ENCODE measurements at regions not wholly inside any gene's neighbourhood (a gene's known extent, or its start where the extent isn't known, plus 50 kb on each side); places are given as distances from the start of the nearest gene placed in this dataset.

DNA sequence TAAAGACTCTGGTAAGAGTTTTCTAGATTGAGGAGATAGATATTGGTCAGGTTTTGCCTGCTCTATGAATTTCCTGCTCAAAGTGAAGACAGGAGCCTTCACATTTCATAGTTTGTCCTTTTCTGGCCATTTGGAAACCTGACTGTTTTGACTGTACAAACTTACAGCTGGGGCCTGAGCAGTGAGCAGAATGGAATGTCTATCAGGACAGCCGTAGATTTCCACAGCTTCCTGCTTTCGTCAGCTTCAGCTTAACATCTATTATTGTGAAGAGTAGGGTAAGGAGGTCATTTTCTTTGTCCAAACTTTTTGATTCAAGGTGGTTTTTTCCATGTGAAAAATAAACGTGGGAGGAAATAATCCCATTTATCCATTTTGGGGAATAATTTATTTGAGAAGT, 124.3 kb upstream of the DIPK2B start:
- DNase-seq: no peak

DNA sequence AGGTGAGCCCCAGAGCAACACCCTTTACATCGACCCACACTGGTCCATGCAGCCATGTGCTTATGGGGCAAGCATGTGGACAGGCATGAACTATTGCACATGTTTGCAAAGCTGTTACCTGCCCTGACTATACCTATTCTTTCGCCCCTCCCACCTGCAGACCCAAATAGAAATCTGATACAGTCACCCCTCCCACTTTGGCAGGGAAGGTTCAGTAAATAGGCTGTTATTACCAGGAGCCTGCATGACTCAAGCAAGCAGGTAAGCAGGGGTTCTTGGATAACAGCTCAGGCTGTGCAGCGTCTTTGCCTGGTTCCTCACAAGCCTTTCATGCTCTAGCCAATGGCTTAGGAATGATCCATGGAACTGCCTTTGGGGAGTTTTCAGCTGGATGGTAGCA, 122.7 kb upstream of the DIPK2B start:
- peak in 1 of 58 donors; percentile 0 for DNase-seq

DNA sequence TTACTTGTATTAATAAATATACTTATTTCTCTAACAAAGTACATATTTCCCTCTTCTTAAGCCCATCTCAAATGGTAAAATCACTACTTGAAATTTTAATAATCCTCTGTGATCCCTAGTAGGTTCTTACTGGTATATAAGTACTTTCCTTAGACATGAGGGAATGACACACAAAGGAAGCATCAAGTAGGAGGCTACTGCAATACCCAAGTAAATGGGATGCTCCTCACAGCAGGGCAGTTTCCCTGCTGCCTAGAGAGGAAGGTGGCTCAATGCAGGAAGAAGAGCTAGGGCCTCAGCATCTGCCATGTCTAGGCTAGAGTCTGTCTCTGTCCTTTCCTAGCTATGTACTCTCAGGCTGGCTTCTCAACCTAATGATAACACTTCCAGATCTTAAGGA, 122.1 kb upstream of the DIPK2B start:
- peak in 1 of 58 donors; percentile 0 for DNase-seq

DNA sequence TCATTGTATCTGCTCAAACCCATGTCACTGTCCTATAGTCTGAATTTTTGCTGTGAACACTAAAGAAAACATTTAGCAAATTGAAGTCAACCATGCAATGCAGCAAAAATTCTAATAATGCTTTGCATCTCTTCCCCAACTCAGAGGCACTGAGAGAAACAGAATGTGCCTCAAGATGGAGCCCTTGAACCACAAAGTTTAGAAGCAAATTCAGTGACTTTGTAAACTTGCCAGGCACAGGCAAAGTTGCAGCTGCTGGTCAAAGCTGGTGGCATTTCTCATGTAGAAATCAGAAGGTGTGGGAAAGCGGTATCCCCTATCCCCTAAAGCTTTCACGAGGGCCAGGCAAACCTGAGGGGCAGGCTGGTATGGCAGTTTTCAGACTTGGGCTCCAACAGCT, 121.7 kb upstream of the DIPK2B start:
- DNase-seq: peak in 33 of 58 donors; percentile 0 to 33 (median 2)

DNA sequence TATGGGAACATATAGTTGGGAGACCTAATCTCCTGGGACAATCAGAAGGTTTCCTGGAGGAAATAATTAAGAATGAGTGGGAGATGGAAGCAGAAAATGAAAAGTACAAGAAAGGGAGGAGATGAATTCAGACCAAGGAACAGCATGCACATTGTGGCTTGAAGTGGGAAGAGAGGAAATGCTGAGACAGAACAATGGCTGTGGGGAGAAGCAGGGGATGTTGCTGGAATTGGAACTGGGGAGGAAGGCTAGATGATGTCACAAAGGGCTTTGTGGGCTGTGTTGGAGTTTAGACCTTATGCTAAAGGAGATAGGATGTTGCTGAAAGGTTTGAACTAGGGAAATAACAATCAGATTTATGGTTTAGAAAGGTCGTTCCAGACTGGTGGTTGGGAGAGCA, 119.5 kb upstream of the DIPK2B start:
- no peak for DNase-seq

DNA sequence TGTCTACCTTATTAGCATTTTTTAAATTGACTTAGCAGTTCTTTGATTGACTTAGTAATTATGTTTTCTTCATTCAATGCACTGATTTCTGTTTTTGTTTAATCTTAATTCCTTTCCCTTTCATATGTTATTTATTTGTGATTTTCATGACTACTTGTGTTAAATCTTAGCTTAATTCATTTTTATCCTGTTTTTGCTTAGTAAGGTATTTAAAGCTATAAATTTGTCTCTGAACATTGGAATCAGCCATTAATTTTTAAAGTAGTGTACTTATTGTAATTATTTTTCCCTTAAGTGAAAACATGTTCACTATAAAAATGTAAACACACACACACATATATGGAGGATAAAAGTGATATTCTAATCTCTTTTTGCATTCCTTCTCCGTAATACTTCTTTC, 109.1 kb upstream of the DIPK2B start:
- DNase-seq: no peak

DNA sequence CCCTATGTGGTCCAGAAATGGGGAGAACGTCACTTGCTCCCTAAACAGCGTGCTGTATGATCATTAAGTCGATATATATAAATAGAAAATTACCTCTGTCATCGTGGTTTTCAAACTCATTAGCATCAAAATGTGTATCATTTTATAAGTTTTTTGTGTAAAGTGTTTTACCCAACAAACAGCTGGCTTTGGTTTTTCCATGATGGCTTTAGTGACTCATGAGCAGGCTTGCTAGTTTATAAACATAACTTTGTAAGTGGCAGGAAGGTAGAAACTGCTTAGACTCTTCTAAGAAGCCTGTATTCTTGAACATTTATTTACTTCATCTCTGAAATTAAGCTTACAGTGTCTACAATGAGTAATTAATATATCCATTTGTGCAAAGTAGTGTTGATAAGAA, 108.4 kb upstream of the DIPK2B start:
- no peak for DNase-seq

DNA sequence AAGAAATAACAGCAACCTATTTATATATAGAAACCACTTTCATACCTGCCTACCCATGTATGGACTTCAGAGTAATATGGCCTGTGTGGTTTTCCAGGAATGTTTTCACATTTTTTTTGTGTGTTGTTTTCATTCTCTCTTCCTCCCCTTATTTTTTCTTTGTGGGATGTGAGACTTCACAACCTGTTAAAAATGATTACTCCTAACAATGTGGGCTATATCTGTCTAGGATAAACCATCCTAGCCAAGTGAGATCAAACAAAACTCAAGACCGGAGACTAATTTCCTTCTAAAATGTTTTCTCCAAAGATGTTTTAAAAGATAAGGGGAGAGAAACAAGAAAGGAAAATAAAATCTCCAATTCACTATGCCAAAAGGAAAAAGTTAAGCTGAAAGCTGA, 106.1 kb upstream of the DIPK2B start:
- no peak for DNase-seq

DNA sequence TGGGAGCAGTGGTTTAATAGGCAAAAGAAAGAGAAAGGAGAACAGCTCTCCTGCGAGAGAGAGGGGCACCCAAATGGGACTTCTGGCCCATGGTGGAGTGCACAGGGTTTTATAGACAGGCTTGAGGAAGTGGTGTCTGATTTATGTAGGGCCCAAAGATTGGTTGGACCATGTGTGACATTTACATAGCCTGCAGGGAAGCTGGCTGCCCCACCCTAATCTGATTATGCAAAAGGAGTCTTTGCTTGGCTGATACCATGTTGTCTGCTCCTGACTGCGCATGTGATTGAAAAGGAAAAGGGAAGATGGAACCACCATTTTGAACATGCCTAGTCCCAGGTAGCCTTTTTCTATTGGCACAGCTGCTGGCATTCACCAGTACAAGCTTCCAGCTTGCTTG, 100.0 kb upstream of the DIPK2B start:
- no peak for DNase-seq

DNA sequence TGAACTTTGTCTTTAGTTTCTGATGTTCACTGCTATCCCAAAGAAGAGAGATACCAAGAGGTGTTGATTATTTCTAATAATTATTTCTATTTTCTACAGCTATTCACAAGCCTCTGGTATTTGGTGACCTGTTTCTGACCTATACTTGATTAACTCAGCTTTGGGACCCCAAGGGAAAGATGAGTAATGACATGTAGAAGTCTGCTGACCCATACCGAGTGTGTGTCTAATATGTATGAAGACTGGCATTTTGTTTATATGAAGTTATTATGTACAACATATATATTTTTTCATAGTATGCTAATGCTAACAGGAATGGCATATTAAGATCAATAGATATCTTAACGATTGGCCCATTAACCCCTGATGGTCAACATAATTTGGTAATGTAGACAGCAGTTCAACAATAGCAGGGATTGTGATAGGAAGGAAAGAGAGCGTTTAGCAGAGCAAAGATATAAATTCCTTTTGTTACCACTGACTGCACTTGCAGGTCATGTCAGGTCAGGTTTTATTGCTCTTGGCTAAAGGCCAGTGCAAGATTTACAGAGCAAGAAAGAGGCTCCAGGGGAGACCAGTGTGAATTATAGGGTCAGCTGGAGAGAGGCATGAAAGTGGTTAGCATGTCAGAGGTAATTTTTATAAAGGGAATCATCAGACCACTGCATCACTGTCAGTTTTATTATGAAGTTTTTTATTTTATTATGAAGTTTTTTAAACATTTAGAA, 94.7 kb upstream of the DIPK2B start:
- no peak for DNase-seq

DNA sequence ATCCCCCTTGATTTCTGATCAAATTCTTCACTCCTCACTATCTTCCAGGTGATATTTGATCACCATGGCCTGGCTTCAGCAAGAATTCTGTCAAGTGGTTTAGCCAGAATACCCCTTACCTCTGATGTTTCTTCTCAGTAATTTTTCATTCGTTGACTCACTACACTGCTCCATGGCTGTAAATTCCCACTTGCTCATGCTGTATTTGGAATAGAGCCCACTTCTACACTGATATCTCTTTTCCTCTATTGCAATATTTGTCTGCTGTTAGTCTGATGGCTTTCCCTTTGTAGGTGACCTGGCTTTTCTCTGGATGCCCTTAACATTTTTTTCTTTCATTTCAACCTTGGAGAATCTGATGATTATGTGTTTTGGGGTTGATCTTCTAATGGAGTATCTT, 73.9 kb upstream of the DIPK2B start:
- no peak for DNase-seq

DNA sequence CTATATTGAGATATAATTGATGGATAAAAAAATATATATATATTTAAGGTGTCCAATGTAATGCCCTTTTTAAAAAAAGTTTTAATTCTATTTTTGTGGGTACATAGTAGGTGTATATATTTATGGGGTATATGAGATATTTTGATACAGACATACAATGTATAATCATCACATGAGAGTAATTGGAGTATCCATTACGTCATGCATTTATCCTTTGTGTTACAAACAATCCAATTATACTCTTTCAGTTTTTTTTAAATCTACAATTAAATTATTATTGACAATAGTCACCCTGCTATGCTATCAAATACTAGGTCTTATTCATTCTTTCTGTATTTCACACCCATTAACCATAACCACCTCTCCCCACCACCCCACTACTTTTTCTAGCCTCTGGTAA, 66.3 kb upstream of the DIPK2B start:
- DNase-seq: no peak

DNA sequence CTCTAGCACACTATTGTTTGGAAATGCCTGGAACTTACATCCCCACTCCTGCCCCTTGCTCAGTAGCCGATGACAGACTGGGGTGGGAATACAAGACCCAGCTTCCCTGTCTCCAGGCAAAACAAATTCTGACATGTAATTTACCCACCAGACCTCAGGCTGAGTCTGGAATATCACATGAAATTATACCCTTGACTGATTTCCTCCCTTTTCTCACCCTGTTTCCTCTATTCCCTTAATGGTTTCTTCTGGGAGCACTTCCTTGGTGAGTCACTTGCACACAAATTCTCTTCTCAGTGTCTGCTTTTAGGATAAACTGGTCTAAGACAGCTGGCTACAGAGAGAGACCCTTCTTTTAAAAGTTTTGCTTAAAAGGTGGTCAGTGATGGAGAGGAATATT, 65.8 kb upstream of the DIPK2B start:
- no peak for DNase-seq

DNA sequence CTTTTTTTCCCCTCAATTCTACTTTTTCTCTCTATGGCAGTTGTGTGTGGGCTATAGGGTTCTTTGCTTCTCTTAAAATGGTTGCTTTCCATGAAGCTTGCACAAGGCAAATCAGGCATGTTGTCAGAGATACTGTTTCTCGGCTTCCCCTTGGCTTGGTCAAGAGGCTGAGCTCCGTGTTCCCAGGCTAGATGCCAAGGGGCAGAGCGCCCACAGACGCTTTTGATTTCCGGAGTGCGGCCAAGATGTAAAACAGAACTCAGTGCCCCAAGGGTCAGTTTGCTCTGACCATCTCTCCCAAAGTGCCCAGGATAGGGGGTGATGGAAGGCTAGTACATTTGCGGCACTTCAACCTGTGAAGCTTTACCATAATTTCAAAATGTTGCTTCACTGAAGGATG, 64.2 kb upstream of the DIPK2B start:
- peak in 19 of 58 donors; percentile 0 to 39 (median 1) for DNase-seq

DNA sequence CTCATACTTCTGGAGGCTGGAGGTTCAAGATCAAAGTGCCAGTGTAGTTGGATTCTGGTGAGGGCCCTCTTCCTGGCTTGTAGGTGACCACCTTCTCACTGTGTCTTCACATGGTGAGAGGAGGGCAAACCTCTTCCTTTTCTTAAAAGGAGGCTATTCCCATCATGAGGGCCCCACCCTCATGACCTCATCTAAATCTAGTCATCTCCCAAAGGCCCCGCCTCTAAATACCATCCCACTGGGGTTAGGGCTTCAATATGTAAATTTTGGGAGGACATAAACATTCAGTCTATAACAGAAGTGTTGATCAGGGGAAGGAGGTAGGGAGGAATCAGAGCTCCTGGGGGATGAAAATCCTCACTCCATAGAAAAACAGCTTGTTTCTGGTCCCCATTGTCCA, 60.8 kb upstream of the DIPK2B start:
- DNase-seq: no peak

DNA sequence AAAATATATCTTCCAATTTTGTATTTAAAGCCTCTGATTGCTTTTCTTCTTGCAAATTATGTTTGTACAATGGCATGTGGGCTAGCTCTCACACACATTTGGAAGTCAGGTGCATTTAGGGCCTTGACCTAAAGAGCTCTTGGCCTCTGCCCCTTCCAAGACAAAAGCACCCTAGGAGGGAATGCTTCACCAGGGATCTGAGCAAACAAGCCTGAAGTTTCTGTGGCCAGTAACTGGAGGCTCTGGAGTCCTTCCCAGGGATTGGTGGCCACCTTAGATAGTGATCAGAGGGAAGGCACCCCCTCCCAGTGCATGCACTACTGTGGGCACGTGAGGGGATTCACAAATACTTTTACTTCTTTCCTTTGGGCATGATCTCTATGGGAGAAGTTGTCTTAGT, 60.3 kb upstream of the DIPK2B start:
- DNase-seq: no peak

DNA sequence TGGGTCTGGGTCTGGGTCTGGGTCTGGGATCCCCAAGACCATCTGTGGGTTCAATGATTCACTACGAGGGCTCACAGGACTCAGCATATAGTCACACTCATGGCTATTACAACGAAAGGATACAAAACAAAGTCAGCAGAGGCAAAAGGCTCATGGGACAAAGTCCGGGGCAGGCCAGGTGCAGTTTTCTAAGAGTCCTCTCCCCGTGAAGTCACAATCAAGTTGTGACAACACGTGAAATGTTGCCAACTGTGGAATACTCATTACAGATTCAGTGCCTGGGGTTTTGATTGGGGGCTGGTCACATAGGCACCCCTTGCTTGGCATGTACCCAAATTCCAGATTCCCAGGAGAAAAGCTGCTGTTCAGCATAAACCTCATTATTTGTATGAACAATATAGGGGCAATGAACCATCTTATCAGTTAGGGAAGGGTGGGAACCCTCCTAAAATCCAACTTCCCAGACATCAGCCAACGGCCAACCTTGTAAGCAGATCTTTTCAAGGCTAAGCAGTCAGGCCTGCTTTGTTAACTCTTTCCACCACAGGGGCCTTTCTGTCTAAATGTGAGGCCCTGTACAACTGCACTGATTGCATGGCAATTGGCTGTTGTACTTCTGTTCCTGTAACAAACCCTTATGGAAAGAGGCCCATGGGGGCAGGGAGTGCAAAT, 58.2 kb upstream of the DIPK2B start:
- DNase-seq: no peak

All from anterior cingulate cortex (tissue), 58 donors.